ENCODE measurements at regions not wholly inside any gene's neighbourhood (a gene's known extent, or its start where the extent isn't known, plus 50 kb on each side); places are given as distances from the start of the nearest gene placed in this dataset.

DNA sequence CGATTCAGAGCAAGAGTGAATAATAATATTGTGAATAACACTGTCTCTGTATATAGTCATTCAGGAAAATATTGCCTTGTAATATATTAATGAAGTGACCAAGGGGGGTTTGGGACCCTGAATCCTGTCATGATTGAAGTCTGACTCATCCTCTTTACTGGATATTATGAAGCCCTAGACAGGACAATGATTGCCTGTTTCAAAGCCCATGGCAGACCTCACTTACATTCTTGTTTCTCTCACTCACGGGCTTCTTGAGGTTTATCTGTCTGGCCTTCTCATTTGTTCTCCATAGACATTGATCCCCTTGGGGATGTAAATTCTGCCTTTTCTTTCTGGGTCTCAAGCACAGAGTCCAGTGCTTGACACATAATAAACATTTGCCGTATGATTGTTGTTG, 449.3 kb upstream of the THRB start:
- Mint-ChIP-seq H3K4me3 (no peak overlapping the region), H3K36me3 (ENCODE audit: low read depth) (no peaks in the 10 kb centered on the region), H3K27ac (no peak overlapping the region)

DNA sequence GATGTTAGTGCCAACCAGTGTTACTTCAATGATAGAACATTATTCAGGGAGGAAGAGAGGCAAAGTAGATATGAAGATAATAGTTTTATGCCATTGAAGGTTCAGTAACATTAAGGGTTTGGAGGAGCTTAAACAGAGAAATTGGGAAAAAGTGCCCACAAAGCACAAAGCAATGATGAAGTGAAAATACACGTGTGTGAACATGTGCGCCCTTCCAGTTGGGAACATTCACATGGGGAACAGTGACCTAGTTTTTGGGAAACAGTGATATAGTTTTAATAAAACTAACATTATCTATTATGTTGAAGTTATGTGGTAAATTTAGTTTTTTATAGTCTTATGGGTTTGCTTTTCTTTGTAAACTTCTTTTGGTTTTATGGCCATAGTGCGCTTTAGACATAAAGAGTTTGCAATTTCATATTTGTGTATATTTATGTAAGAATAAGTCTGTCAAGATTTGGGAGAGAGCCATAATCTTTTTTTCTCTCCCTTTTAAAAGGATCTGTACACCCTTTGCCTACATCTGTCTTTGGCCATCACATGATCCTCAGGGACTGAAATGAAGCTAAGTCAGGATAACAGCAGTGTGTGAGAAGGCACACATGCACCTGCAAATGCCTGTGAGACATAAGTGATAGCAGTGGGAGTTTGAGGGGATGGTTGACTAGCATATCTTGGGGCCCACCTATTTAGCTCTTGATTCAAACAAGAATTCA, 450.3 kb upstream of the THRB start:
- Mint-ChIP-seq H3K27me3 (no peaks in the 10 kb centered on the region), H3K27ac (no peak overlapping the region), H3K36me3 (ENCODE audit: low read depth) (no peaks in the 10 kb centered on the region), H3K4me1 (ENCODE audit: low read depth) (no peaks in the 10 kb centered on the region), H3K4me3 (no peak overlapping the region), H3K9me3 (peaks cover 9% of the 10 kb centered on the region)

More for the DNA sequence above, 449.3 kb upstream of the THRB start:
- H3K9me3 Mint-ChIP-seq, result peaks cover 9% of the 10 kb centered on the region
- H3K4me1 Mint-ChIP-seq (ENCODE audit: low read depth), result no peaks in the 10 kb centered on the region
- no peaks in the 10 kb centered on the region for H3K27me3 Mint-ChIP-seq

DNA sequence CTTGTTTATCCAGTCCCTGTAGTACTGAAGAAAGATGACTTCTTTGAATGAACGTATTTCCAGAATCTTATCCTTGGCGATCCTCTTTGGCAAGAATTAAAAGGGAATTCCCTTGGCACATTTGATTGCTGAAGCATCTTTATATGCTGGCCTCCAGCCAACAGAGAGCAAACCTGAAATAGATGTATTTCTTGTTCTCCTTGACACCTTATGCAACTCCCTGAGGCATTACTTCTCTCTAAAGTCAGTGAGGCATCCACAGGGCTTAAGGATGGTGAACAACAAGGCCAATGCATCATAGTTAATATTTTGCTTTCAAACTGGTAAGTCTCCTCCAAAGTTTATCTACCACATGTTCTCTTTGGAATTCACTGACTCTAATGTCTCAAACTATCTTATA, 450.9 kb upstream of the THRB start:
- Mint-ChIP-seq H3K27ac (no peak overlapping the region), H3K27me3 (no peaks in the 10 kb centered on the region), H3K4me3 (no peak overlapping the region), H3K9me3 (peaks cover 9% of the 10 kb centered on the region), H3K4me1 (ENCODE audit: low read depth) (no peaks in the 10 kb centered on the region), H3K36me3 (ENCODE audit: low read depth) (no peaks in the 10 kb centered on the region)

DNA sequence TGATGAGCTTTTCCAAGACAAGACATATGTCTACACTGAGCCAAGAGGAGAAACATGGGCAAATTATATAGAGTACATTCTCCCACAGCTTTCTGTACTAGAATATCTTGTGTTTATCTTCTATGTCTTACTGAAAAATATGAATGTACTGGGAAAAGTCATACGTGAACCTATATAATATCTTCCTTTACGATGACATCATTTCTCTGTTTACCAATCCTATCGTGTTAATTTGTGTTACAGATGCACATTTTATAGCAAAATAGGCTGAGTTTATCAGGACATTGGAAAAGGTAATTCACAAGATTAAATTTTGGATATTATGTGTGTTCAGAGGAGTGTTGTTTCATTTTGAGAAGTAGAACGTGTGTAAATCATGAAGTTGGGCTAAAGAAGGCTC, 452.5 kb upstream of the THRB start:
- no peaks in the 10 kb centered on the region for H3K4me1 Mint-ChIP-seq (ENCODE audit: low read depth)
- H3K27me3 Mint-ChIP-seq, result no peaks in the 10 kb centered on the region
- H3K4me3 Mint-ChIP-seq, result no peak overlapping the region
- H3K36me3 Mint-ChIP-seq (ENCODE audit: low read depth), result no peaks in the 10 kb centered on the region
- peaks cover 9% of the 10 kb centered on the region for H3K9me3 Mint-ChIP-seq
- no peak overlapping the region for H3K27ac Mint-ChIP-seq

DNA sequence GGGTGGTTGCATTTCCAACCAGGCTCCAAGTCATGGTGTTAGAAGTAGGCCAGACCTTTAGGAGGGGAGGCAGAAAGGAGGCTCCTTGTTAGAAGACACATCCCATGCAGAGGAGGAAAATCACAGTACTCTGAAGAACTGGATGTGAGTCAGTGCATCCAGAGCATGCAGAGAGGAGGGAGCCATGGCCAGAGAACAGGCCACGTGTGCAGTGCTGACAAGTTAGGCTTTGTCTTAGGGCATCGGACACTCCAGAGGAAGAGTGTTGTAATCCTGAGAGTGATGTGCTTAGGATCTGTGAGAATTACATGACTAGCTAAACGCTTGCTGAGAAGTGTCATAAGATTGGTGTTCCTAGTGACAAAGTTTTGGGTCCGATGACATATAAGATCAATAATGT, 456.5 kb upstream of the THRB start:
- no peak overlapping the region for H3K4me3 Mint-ChIP-seq
- H3K27ac Mint-ChIP-seq, result no peak overlapping the region
- peaks cover 5% of the 10 kb centered on the region for H3K9me3 Mint-ChIP-seq
- H3K27me3 Mint-ChIP-seq, result no peaks in the 10 kb centered on the region
- no peaks in the 10 kb centered on the region for H3K36me3 Mint-ChIP-seq (ENCODE audit: low read depth)
- H3K4me1 Mint-ChIP-seq (ENCODE audit: low read depth), result no peaks in the 10 kb centered on the region

DNA sequence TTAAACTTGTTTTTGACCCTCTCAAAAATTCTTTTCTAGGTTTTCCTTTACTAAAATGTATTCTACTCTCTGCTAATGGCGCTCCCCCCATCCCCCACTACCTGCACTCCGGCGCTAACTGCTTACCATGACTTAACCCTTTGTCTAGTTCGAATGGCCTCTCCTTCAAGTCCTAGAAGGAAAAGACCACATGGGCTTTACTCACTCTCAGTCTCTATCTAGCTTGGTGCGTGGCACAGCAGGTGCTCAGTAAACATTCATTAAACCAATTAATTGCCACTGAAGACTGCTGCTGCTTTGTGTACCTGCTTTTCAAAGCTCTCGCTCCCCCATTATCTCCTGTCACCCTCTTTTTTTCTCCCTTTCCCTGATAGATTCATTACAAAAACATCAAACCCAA, 457.7 kb upstream of the THRB start:
- no peaks in the 10 kb centered on the region for H3K27me3 Mint-ChIP-seq

DNA sequence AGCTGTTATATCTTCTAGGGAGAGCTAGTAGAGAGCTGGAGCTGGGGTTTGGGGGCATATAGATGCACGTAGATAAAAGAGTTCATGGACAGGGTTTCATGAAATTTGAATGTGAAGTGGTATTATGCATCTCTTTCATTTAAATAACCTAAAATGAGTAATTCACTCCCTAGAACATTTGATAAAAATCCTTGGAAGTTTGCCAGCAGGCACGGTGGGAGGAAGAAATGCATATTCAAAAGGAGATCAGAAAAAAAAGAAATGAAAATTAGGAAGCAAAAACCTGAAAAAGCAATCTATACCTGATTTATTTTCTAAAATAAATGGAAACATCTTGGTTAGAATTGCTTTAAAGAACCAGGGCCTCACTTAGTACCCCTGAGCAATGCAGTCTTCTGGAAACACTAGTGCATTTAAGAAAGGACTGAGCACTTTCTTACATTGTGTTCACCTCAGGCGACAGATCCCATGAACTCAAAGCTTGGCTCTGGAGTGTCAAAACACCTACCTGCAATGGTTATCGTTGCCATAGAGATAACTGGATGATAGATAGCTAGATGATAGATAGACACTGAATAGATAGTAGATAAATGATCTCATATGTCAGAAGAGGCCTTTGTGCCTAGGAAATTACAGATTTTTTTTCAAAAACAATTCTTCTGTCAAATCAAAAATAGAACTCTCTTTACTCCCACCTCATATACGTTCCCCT, 458.6 kb upstream of the THRB start:
- Mint-ChIP-seq H3K4me1 (ENCODE audit: low read depth) (no peaks in the 10 kb centered on the region), H3K27ac (no peak overlapping the region), H3K36me3 (ENCODE audit: low read depth) (no peaks in the 10 kb centered on the region), H3K4me3 (no peak overlapping the region), H3K27me3 (no peaks in the 10 kb centered on the region), H3K9me3 (no peaks in the 10 kb centered on the region)

More for the DNA sequence above, 457.7 kb upstream of the THRB start:
- Mint-ChIP-seq H3K27ac (no peak overlapping the region), H3K9me3 (peaks cover 1% of the 10 kb centered on the region), H3K4me3 (no peak overlapping the region), H3K4me1 (ENCODE audit: low read depth) (no peaks in the 10 kb centered on the region), H3K36me3 (ENCODE audit: low read depth) (no peaks in the 10 kb centered on the region)

DNA sequence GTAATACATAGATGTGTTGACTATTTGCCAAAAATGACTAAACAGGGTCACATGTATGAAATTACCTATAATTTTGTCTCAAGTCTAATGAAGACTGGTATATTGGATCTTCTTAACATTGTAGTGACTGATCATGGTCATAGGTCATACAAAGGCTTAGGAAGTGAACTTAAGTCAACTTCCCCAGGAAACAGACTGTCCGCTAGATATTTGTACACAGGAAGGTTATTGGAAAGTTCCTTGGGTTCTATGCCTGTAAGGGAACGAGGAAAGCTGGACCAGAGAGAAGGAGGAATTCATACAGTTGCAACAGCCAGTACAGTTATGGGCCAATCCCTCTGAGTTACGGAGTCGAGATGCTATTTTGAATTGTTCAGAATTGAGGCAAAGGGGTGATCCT, 462.0 kb upstream of the THRB start:
- Mint-ChIP-seq H3K4me1 (ENCODE audit: low read depth) (no peaks in the 10 kb centered on the region), H3K27ac (no peak overlapping the region), H3K27me3 (no peaks in the 10 kb centered on the region), H3K4me3 (no peak overlapping the region), H3K36me3 (ENCODE audit: low read depth) (no peaks in the 10 kb centered on the region), H3K9me3 (no peaks in the 10 kb centered on the region)

DNA sequence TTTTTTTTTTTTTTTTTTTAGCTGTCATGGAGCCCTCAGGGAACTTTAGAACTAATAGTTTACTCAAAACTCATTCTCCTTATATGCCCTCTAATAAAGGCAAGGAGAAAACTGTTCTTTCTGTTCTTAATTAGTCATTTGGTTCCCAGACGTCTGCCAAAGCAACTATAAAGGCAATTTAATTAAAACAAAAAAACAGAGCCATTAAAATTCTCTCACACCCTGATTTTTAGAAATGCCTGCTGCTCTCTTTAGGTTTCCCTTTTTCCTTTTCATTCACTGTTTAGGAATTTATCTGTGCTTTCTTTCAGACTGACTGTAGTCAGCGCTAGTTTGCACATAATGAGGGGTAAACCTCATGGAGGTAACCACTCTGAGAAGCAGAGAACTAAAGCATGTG, 463.6 kb upstream of the THRB start:
- Mint-ChIP-seq H3K36me3 (ENCODE audit: low read depth) (no peaks in the 10 kb centered on the region), H3K27ac (no peak overlapping the region), H3K27me3 (no peaks in the 10 kb centered on the region), H3K9me3 (no peaks in the 10 kb centered on the region), H3K4me3 (no peak overlapping the region), H3K4me1 (ENCODE audit: low read depth) (no peaks in the 10 kb centered on the region)

DNA sequence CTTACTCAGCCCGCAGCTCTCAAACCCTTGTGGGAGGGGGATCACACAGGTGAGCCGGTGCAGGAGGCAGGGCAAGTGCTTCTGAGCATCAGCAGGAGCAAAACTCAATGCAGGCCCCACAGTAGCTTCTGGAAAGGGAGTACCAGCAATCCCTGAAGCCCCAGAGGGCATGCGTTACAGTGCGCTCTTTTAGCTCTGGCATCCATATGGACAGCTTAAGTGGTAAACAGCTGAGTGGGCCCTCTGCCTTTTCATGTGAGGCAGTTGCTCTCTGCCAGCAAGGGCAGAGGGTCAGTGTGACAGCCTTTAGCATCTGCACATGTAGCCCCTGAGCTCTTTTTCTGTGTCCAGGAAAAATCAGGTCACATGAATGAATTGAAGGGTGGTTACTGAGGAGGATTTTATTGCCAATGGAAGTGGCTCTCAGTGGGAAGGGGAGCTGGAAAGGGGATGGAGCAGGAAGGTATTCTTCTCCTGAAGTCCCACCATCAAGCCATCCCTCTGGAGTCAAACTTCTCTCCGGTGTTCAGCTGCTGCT, 464.3 kb upstream of the THRB start:
- Mint-ChIP-seq H3K4me1 (ENCODE audit: low read depth) (no peaks in the 10 kb centered on the region), H3K4me3 (no peak overlapping the region), H3K36me3 (ENCODE audit: low read depth) (no peaks in the 10 kb centered on the region), H3K9me3 (no peaks in the 10 kb centered on the region), H3K27ac (no peak overlapping the region), H3K27me3 (no peaks in the 10 kb centered on the region)

DNA sequence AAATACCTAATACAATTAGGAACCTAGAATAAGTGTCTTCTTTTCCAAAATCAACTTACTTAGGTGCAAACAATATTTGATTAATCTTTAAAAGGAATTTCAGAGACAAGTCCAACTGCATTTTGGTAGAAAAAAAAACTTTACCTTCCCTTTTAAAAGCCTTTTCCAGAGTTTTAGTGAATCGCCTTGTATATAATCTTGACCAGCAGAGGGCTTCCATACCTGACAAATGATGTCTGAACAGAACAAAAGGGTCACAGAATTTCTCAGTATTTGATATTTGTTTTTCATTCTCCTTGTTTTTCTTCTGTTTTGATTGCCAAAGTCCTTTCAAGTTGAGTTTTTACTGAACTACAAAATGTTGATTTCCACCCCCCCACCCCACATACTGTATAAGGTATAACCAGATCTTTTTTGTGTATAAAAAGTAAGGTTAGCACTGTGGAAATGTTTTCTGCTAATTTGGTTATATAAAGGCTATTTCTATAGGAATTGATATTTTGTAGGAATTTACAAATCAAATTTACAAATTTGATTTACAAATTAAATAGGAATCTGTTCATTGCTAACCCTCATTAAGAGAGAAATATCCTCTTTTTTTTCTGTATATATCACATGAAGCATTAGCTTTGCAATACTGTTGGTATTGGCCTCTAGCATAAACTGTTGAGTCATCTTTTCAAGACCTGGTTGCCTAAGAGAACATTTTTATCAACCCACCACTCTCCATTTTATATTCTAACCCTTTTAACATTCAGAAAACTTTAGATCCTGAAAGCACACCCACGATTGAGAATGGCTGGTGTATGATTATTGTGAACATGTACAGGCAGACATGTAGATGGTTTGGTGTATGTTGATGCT, 464.1 kb upstream of the RARB start:
- H3K4me3 Mint-ChIP-seq, result no peak overlapping the region
- no peaks in the 10 kb centered on the region for H3K36me3 Mint-ChIP-seq (ENCODE audit: low read depth)
- H3K27me3 Mint-ChIP-seq, result no peaks in the 10 kb centered on the region
- no peak overlapping the region for H3K27ac Mint-ChIP-seq
- H3K4me1 Mint-ChIP-seq (ENCODE audit: low read depth), result no peaks in the 10 kb centered on the region
- H3K9me3 Mint-ChIP-seq, result no peaks in the 10 kb centered on the region

DNA sequence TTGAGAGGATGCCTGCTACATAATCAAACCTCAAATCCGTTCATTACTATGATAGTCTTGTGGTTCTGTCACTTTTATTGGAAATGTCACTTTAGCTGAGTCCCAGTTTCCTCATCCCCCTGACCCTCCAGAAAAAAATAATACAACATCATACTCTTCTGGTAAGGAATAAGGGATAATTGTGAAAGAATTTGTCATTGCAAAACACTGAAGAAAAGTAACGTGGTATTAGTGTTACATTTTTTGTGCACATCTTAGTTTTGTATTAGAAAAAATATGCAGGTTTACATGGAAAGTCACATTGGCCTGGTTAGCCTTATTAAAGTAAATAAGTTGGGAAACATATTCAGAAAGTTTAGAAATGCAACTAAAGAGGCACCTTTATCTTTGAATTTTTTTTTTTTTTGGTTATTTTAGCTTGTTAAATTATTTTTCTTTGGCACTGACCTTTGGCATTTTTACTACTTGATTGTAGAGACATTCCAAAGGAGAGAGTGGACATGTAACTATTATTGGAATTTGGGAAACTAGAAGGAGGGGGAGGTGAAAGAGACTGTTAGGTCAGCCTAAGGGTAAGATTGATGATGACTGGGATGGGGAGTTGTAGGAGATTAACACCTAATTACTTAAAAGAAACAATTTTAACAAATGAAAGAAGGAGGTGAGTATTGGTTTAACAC, 462.2 kb upstream of the RARB start:
- Mint-ChIP-seq H3K36me3 (ENCODE audit: low read depth) (no peaks in the 10 kb centered on the region), H3K27me3 (no peaks in the 10 kb centered on the region), H3K27ac (no peak overlapping the region), H3K9me3 (no peaks in the 10 kb centered on the region), H3K4me3 (no peak overlapping the region), H3K4me1 (ENCODE audit: low read depth) (no peaks in the 10 kb centered on the region)

DNA sequence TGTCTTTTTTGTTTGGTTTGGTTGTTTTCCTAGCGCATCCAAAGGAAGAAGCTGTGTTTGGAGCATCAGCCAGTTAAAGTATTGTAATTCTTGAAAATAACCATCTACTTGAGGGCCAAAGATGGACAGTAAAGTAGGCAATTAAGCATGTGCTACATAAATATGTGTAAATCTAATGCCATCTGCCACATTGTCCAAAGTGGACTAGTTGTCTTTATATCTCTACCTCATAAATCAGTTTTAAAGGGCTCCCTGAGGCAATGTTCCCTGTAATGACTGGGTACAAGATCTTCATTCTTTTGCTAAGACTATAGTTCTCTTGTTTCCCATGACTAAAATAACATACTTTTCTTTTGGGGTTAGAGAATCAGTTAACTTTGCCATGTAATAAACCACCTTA, 460.0 kb upstream of the RARB start:
- no peaks in the 10 kb centered on the region for H3K36me3 Mint-ChIP-seq (ENCODE audit: low read depth)
- no peak overlapping the region for H3K27ac Mint-ChIP-seq
- H3K4me3 Mint-ChIP-seq, result no peak overlapping the region

DNA sequence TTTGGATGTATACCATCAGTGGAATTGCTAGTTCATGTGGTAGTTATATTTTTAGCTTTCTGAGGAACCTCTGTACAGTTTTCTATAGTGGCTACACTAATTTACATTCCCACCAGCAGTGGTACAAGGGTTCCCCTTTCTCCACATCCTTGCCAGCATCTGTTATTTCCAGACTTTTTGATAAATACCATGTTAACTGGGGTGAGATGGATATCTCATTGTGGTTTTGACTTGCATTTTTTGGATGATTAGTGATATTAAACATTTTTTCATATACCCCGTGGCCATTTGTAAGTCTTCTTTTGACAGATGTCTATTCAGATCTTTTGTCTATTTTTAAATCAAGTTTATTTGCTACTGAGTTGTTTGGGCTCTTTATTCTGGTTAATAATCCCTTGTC, 455.6 kb upstream of the RARB start:
- H3K27ac Mint-ChIP-seq, result no peak overlapping the region

More for the DNA sequence above, 460.0 kb upstream of the RARB start:
- H3K27me3 Mint-ChIP-seq, result no peaks in the 10 kb centered on the region
- H3K4me1 Mint-ChIP-seq (ENCODE audit: low read depth), result no peaks in the 10 kb centered on the region
- H3K9me3 Mint-ChIP-seq, result no peaks in the 10 kb centered on the region

More for the DNA sequence above, 455.6 kb upstream of the RARB start:
- no peaks in the 10 kb centered on the region for H3K36me3 Mint-ChIP-seq (ENCODE audit: low read depth)
- no peaks in the 10 kb centered on the region for H3K27me3 Mint-ChIP-seq
- no peaks in the 10 kb centered on the region for H3K4me1 Mint-ChIP-seq (ENCODE audit: low read depth)
- no peak overlapping the region for H3K4me3 Mint-ChIP-seq
- peaks cover 2% of the 10 kb centered on the region for H3K9me3 Mint-ChIP-seq

Measured in stimulated activated naive CD8-positive, alpha-beta T cell treated with anti-CD3 and anti-CD28 coated beads, Interleukin-15, Interleukin-2, amounts not matched to agents 100 ng/mL and 50 ng/mL, for 24 hours (primary cell).